Right lobe of liver (tissue), 6 donors: ENCODE measurements at regions not wholly inside any gene's neighbourhood (a gene's known extent, or its start where the extent isn't known, plus 50 kb on each side); places are given as distances from the start of the nearest gene placed in this dataset.

Source experiments
- ATAC-seq, 4 donors: fragments of 200-7000 bp; cut with Tn5 transposase; one replicate each; pipeline ENCODE4 v1.9.1; 2020; ENCODE audit warnings: mild to moderate bottlenecking in 4 of 4, moderate library complexity in 4 of 4
- DNase-seq, 3 donors: peaks; one replicate each; pipeline ENCODE4 v3.0.0-alpha.2; 2020
- H3K27ac ChIP-seq, 3 donors: fragments of 200-600 bp; one replicate each; pipeline ENCODE4 v1.8.0; 2022
- H3K27me3 ChIP-seq, 2 donors: fragments of 200-600 bp; one replicate each; pipeline ENCODE4 v1.8.0; 2022
- H3K36me3 ChIP-seq, 4 donors: fragments of 200-600 bp; sonication (generic) in 1 of 4; one replicate each; pipeline versions ENCODE4 v1.5.1 to v1.8.0; 2017 to 2022; ENCODE audit warnings: control low read depth in 1 of 4
- H3K4me1 ChIP-seq, 4 donors: fragments of 200-600 bp; sonication (generic) in 1 of 4; one replicate each; pipeline versions ENCODE4 v1.5.1 to v1.8.0; 2017 to 2022; ENCODE audit warnings: control low read depth in 1 of 4
- H3K4me3 ChIP-seq, 3 donors: fragments of 200-600 bp; one replicate each; pipeline ENCODE4 v1.8.0; 2022
- H3K9me3 ChIP-seq, 4 donors: fragments of 200-600 bp; sonication (generic) in 1 of 4; one replicate each; pipeline versions ENCODE4 v1.5.1 to v1.8.0; 2017 to 2022; ENCODE audit warnings: control low read depth in 1 of 4
- CTCF ChIP-seq, 4 donors: fragments of 200-600 bp in 3 of 4; fragments of 450-650 bp in 1 of 4; IDR thresholded peaks; one replicate each; pipeline versions ENCODE4 v1.5.1 to v1.8.0; 2016 to 2022; ENCODE audit warnings: antibody characterized with exemption in 4 of 4, mild to moderate bottlenecking in 2 of 4
- POLR2A ChIP-seq: fragments of 450-650 bp; IDR thresholded peaks from one replicate; pipeline ENCODE4 v1.6.1; 2017; ENCODE audit warnings: antibody characterized with exemption, mild to moderate bottlenecking
- WGBS: methylation state at CpG from one replicate; pipeline ENCODE4 v1.1.6; 2018; ENCODE audit warnings: low coverage, low lambda C conversion rate; ENCODE audit not compliant: insufficient coverage; ENCODE audit errors: missing lambda C conversion rate; 5-methylcytosine and 5-hydroxymethylcytosine counted together
- intact Hi-C, 2 donors: fragments of 100-400 bp; cut with DNase I; formaldehyde crosslinking; loops; one replicate each; pipeline versions ENCODE4 v1.11.2 to v1.14.1; 2022
- donor health status: DM: no; HTN: yes; CAD: no.
- donor health status: DM: no; HTN: no; CAD: no.
- donor health status: DM: no; HTN: no; CAD: no.
- donor health status: DM: no; HTN: yes; CAD: no.
- donor health status: DM: no; HTN: yes; CAD: no.

DNA sequence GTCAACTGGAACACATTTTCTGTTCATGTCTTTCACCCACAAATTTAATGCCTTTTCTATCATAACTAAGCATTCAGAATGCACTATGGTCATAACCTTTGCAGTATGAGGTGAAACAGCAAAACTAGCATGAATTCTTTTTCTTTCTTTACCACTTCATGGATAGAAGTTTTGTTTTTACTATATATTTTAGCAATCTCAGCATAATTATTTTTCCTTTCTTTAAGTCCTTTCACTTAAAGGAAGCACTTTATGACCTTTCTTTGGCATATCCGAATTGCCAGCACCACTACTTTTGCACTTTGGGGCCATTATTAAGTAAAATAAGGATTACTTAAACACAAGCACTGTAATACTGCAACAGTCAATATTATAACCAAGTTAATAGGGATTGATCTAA is 115.1 kb upstream of the DKK2 start:
- Histone ChIP-seq H3K9me3 (no peaks in the 10 kb centered on the region), H3K27me3 (no peaks in the 10 kb centered on the region), H3K36me3 (no peaks in the 10 kb centered on the region), H3K4me1 (no peaks in the 10 kb centered on the region), H3K27ac (no peak overlapping the region), H3K4me3 (no peak overlapping the region)
- ATAC-seq (no peak), DNase-seq (no peak)
- TF ChIP-seq CTCF (IDR thresholded peaks at IDR 0.05) = no peak
- TF ChIP-seq POLR2A = no peak
- intact Hi-C loops = no loop called here
- WGBS = 54% methylated on average over 1 of the region's 1 CpG

GRCh38 chr4:107148904-107149303 is 112.8 kb upstream of the DKK2 start:
- Histone ChIP-seq H3K27me3 (no peaks in the 10 kb centered on the region), H3K27ac (no peak overlapping the region), H3K36me3 (no peaks in the 10 kb centered on the region), H3K4me3 (no peak overlapping the region), H3K9me3 (no peaks in the 10 kb centered on the region), H3K4me1 (no peaks in the 10 kb centered on the region)
- TF ChIP-seq CTCF (IDR thresholded peaks at IDR 0.05) (no peak), POLR2A (no peak)
- intact Hi-C loops = no loop called here
- DNase-seq (no peak), ATAC-seq (no peak)
- WGBS = 82% methylated on average over 1 of the region's 1 CpG

DNA sequence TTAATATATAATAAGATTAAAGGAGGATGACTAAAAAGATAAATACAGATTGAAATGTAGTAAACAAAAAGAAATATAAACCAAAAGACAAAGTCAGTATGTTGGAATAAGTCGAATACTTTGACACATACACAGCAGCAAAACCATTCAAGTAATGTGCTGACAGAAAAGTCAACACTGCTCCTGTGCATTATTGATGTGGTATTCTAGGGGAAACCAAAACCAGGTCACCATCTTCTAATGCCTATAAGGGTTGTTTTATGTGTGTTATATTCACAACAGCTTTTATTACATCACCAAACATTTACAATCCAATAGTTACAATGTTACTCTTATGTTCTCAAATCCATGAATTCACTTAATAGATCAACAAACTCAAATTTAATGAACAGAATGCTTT is 111.8 kb upstream of the DKK2 start:
- no peak overlapping the region for H3K4me3 ChIP-seq
- no peaks in the 10 kb centered on the region for H3K27me3 ChIP-seq
- intact Hi-C loops = no loop called here
- H3K9me3 ChIP-seq = no peaks in the 10 kb centered on the region
- H3K4me1 ChIP-seq = no peaks in the 10 kb centered on the region
- 8% methylated on average over 1 of the region's 1 CpG for WGBS
- no peak for DNase-seq
- TF ChIP-seq CTCF (IDR thresholded peaks at IDR 0.05) = no peak
- TF ChIP-seq POLR2A = no peak
- no peak for ATAC-seq
- H3K36me3 ChIP-seq = no peaks in the 10 kb centered on the region
- H3K27ac ChIP-seq = no peak overlapping the region

- DNase-seq = no peak
- Histone ChIP-seq H3K4me1 (no peaks in the 10 kb centered on the region), H3K36me3 (no peaks in the 10 kb centered on the region), H3K9me3 (no peaks in the 10 kb centered on the region), H3K27me3 (no peaks in the 10 kb centered on the region), H3K27ac (no peak overlapping the region), H3K4me3 (no peak overlapping the region)
- TF ChIP-seq POLR2A = no peak
- TF ChIP-seq CTCF (IDR thresholded peaks at IDR 0.05) = no peak
- 58% methylated on average over 1 of the region's 1 CpG for WGBS
- intact Hi-C loops = no loop called here
- no peak for ATAC-seq
These were observed 102.3 kb upstream of the DKK2 start for GRCh38 chr4:107138433-107138832.

GRCh38 chr4:107133965-107134653 is 98.0 kb upstream of the DKK2 start:
- 70% methylated on average over 4 of the region's 4 CpGs for WGBS
- Histone ChIP-seq H3K4me1 (no peaks in the 10 kb centered on the region), H3K9me3 (no peaks in the 10 kb centered on the region), H3K27ac (no peak overlapping the region), H3K36me3 (no peaks in the 10 kb centered on the region), H3K4me3 (no peak overlapping the region), H3K27me3 (no peaks in the 10 kb centered on the region)
- ATAC-seq (no peak), DNase-seq (no peak)
- TF ChIP-seq CTCF (IDR thresholded peaks at IDR 0.05) = no peak
- TF ChIP-seq POLR2A = no peak
- intact Hi-C loops = no loop called here
